MG63 (cell line): ENCODE measurements at regions not wholly inside any gene's neighbourhood (a gene's known extent, or its start where the extent isn't known, plus 50 kb on each side); places are given as distances from the start of the nearest gene placed in this dataset.
A peak's percentile ranks its signal among the peaks of the same experiment; 100 is the strongest.
"Not testable (repeated sequence)": the region's sequence is repeated elsewhere in the genome, so short reads cannot be mapped to it uniquely, and the experiment has no call there.

ENCODE experiments used
- DNase-seq: peaks from one replicate; pipeline ENCODE4 v3.0.0-alpha.2; 2020
- H3K27me3 ChIP-seq: fragments of 250-450 bp; sonication (Bioruptor Pico); 2 replicates; pipeline ENCODE4 v1.5.1; 2020; ENCODE audit warnings: mild to moderate bottlenecking, moderate library complexity
- H3K36me3 ChIP-seq: fragments of 250-450 bp; sonication (Bioruptor Pico); 2 replicates; pipeline ENCODE4 v1.5.1; 2020; ENCODE audit warnings: mild to moderate bottlenecking, moderate library complexity
- H3K4me3 ChIP-seq: fragments of 250-450 bp; sonication (Bioruptor Pico); 2 replicates; pipeline ENCODE4 v1.5.1; 2020; ENCODE audit warnings: mild to moderate bottlenecking, moderate library complexity
- H3K9me3 ChIP-seq: fragments of 250-450 bp; sonication (Bioruptor Pico); 2 replicates; pipeline ENCODE4 v1.5.1; 2020; ENCODE audit warnings: mild to moderate bottlenecking, moderate library complexity

DNA sequence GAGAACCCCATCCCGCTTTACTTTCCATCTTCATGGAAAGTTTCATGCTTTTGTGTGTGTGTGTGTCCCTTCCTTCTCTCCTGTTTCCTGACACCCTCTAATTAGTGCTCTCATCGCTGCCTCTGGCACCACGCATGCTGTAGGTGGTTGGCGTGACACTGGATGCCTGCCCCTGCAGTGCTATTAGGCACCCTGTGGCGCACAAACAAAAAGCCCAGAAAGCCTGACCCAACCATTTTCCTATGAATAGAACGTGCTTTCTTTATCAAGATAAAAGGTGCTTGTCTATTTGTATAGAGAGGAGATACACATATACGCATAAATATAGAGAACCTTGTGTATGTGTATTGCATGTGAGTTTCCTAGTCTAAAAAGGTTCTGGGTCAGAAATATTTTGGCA is 120.8 kb upstream of the CDCA7L start:
- Histone ChIP-seq H3K4me3 (no peak overlapping the region), H3K27me3 (no peaks in the 10 kb centered on the region)

DNA sequence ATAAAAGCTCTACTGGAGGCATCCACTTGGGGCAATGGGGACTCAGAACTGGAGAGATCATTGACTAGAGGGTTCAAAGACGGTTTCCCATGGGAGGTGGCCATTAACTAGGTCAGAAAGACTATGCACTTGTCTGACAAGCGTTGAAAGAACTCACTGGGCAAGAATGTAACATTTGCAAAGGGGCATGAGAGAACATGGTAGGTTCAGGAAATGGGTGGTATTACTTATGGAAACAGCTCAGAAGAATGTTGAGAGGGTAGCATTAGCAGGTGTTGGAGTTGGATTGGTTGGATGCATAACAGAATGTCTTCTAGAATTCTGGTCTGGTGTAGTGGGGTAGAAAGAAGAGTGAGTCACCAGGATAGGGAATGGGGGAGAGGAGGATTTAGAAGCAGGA is 119.1 kb upstream of the CDCA7L start:
- Histone ChIP-seq H3K9me3 (peaks cover 3% of the 10 kb centered on the region), H3K36me3 (no peaks in the 10 kb centered on the region), H3K4me3 (no peak overlapping the region), H3K27me3 (no peaks in the 10 kb centered on the region)
- no peak for DNase-seq

More for the DNA sequence above, 120.8 kb upstream of the CDCA7L start:
- H3K9me3 ChIP-seq, result peaks cover 3% of the 10 kb centered on the region
- H3K36me3 ChIP-seq, result no peaks in the 10 kb centered on the region
- no peak for DNase-seq

DNA sequence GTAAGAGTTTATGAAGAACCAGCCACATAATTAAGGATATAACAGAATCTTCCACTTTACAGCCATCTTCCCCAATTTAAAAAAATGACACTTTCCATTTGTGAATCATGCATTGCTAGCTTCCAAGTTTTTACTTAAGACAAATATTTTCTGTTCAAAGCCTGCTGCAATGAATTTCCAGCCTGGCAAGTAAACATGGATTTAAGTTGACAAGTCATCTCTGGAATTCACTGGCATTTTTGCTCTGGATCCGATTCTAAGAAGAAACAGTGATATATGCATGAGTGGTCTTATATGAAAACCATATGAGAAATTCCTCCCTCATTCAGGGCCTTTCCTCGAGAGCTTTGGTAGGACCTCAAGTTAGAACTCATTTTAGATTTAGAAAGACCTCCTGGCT is 116.1 kb upstream of the CDCA7L start:
- no peak overlapping the region for H3K4me3 ChIP-seq
- no peaks in the 10 kb centered on the region for H3K27me3 ChIP-seq
- H3K36me3 ChIP-seq, result no peaks in the 10 kb centered on the region
- no peaks in the 10 kb centered on the region for H3K9me3 ChIP-seq
- peak; percentile 13 for DNase-seq

DNA sequence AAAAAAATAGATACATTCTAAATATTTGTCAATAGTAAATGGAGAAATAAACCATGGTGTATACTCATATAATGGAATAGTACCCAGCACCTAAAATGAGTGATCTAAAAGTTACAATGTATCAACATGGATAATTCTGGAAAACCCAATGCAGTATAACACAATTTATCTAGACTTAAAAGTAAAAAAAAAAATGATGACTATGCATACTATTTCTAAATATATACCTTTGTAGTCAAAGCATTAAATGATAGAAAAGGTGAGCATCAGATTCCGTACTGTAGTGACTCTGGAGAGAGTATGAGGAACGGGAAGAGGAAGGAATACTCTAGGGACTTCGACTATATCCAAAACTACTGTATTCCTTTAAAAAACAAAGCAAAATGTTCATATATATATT is 115.2 kb upstream of the CDCA7L start:
- Histone ChIP-seq H3K4me3 (no peak overlapping the region), H3K9me3 (no peaks in the 10 kb centered on the region), H3K27me3 (no peaks in the 10 kb centered on the region), H3K36me3 (no peaks in the 10 kb centered on the region)
- no peak for DNase-seq

DNA sequence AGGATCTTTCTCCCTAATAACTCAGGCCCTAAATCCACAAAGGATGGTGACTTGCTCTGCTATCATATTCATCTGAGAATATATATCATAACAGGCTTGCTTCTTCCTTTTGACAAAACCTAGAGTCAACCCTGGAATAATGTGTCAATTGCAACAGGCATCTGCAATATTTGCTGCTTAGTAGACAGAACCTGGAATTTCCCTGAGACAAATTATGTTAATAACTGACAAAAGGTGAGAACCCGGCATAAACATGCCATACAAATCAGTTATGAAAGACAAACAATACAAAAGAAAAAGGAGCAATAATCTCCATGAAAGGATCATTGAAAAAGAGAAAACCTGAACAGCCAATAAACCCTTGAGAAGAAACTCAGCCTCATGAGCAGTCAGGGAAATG is 114.5 kb upstream of the CDCA7L start:
- H3K9me3 ChIP-seq, result no peaks in the 10 kb centered on the region
- H3K27me3 ChIP-seq, result no peaks in the 10 kb centered on the region
- no peak for DNase-seq
- no peak overlapping the region for H3K4me3 ChIP-seq
- no peaks in the 10 kb centered on the region for H3K36me3 ChIP-seq

DNA sequence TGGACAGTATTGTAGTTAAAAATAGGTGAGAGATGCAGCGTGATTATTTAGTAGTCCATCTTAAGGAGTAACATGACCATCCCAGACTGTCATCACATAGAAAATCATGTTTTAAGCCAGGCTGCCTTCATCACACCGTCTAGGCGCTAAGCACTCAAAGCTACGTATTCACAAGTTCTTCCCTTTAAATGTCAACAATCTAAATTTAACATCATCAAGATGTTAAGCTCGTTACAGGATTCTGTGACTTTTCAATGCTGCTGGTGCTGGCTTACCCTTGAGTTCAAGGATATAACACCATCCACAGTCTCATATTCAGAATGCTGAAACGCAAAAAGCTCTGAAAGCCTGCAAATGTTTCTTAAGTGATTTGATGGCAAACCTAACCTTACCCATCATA is 109.5 kb upstream of the CDCA7L start:
- DNase-seq, result no peak
- H3K36me3 ChIP-seq, result no peaks in the 10 kb centered on the region
- H3K4me3 ChIP-seq, result no peak overlapping the region
- no peaks in the 10 kb centered on the region for H3K27me3 ChIP-seq
- no peaks in the 10 kb centered on the region for H3K9me3 ChIP-seq

DNA sequence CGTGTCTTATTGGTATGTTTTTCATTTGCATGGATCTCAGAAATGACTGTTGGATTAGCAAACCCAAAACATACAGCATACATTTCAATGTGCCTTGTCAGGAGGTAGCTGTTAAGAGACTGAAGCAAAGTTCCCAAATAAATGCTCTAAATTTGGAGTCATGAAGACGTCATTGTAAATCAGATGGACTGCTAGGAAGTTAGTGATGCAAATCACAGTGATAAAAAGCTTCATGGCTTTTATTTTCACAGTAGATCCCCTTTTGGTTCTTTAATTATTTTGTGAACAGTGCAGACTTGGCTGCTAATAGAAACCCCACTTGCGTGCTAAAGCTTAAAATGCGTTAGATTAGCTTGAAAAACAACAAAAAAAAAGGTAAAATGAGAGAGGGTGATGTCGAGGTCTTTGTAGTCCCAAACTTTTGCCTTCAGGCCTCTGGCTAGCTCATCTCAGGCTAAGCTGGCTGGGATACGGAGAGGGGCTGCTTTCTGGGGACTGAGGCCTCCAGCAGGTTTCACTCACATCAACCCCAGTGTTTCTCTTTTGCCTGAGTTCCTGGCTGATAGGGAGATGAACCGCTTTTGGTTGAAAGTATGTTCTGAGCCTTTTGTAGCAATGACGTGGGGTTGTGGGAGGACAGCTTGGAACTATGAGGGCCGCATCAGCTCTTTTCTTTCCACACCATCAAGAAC is 107.1 kb upstream of the CDCA7L start:
- no peak for DNase-seq
- Histone ChIP-seq H3K27me3 (no peaks in the 10 kb centered on the region), H3K4me3 (no peak overlapping the region), H3K36me3 (no peaks in the 10 kb centered on the region), H3K9me3 (no peaks in the 10 kb centered on the region)

DNA sequence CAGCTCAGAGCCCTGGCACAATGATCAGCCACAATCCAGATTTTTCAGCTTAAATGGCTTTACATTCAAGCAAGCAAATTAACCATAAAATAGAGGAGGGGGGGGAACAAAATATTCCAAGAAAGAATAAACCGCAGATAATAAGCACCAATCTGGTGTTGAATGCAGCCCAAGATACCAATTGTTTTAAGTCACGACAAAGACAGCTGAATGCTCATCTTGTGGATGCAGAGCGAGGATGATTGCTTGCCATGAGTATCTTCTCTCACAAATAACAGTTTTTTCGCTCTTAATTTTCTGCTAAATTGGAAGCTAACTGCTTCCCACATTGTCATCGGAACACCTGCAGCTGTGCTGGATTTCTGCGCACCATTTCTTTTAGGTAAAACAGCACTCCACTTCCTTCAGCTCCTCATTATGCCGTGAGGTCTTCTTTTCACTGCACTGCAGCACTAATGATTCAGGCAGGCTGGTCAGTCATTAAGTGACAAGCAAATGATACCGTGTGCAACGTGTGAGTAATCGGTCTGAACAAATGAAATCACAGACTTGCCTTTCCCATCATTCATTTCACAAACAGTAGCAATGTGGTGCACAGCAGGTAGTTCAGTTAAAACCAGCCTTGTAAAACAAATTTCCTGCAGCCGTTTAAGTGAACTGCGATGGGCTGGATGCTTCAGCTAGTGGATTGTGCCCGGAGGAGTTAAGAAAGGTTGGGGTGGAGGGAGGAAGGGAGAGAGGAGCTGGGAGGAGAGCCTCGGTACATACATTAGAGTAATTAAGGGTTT is 106.4 kb upstream of the CDCA7L start:
- no peaks in the 10 kb centered on the region for H3K27me3 ChIP-seq
- no peaks in the 10 kb centered on the region for H3K9me3 ChIP-seq
- no peak overlapping the region for H3K4me3 ChIP-seq
- H3K36me3 ChIP-seq, result no peaks in the 10 kb centered on the region
- DNase-seq, result peak; percentile 5

DNA sequence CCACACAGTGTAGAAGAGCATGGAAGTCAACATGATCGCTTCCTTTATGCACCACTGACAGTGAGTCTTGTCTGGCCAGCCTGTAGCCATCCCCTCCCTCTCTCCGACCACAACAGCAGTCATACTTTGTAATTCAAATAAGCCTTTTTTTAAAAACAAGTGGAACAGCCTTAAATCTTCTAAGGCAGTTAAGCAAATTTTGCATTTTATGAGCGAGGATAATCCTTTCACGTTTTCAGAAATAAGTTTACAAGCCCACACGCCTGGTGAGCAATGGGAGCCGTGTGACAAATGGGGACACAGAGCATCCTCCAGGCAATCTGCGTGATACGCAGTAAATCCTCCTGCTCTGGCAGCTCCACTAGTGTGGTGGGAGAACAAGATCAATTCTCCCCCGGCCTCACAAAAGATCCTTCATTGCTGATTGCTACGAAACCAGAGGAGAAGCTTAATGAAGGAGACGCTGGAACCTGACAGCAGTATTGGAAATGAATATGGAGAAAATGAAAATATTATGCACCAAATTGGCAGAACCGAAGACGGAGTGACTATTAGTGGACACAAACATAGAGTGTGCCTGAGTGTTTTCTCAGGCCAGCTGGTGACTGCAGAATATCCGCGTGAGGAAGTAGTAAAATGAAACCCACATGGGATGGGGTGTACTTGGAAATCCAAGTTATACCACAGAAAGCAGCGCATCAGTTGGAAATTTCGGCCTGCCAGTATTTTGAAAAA is 104.2 kb upstream of the CDCA7L start:
- no peak for DNase-seq
- H3K9me3 ChIP-seq, result no peaks in the 10 kb centered on the region

DNA sequence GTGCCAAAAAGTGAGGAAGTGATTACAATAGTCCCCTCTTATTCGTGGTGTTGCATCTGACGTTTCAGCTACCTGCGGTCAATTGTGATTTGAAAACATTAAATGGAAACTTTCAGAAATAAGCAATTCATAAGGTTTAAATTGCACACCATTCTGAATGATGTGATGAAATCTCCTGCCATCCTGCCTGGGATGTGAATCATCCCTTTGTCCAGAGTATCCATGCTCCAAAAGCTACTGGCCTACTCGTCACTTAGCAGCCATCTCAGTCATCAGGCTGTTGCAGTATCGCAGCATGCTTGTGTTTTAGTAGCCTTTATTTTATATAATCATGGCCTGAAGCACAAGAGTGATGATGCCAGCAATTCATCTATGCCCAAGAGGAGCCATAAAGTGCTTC is 97.7 kb upstream of the CDCA7L start:
- 0 out of 2 replicates have a peak, but pooled peaks cover 3% of the 10 kb centered on the region for H3K27me3 ChIP-seq
- no peaks in the 10 kb centered on the region for H3K9me3 ChIP-seq
- no peak overlapping the region for H3K4me3 ChIP-seq
- no peaks in the 10 kb centered on the region for H3K36me3 ChIP-seq
- no peak for DNase-seq

More for the DNA sequence above, 104.2 kb upstream of the CDCA7L start:
- Histone ChIP-seq H3K27me3 (no peaks in the 10 kb centered on the region), H3K36me3 (no peaks in the 10 kb centered on the region), H3K4me3 (no peak overlapping the region)

DNA sequence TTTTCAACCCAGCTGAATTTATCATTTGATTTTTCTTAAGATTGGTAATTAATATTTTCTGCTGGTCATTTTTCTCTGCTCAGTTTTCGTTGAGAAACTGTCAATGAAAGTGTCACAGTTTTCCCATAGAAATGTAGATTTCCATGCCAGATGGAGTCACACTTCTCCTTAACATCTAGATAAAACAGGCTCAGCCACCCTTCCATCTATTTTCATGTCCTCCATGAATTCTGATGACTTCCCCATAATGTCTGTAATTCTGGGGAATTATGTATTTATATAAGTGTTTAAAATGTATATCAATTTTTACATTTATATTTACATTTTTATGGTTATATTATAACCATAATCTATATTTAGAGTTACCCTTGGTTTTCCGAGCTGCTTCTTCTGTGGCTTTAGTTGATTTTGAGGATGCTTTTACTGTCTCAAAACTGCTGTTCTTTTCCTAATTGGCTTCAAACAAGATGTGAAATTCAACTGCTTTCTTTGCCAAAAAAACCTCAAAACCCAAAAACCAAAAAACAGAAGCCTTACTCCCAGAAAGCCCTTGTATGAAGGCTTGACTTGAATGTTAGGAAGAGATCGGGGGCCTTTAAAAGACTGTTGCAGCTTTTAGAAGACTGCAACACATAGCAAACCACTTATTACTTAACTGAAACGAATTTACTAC is 95.4 kb upstream of the CDCA7L start:
- no peak overlapping the region for H3K4me3 ChIP-seq
- no peak for DNase-seq
- H3K36me3 ChIP-seq, result no peaks in the 10 kb centered on the region
- H3K9me3 ChIP-seq, result no peaks in the 10 kb centered on the region
- 0 out of 2 replicates have a peak, but pooled peaks cover 3% of the 10 kb centered on the region for H3K27me3 ChIP-seq

DNA sequence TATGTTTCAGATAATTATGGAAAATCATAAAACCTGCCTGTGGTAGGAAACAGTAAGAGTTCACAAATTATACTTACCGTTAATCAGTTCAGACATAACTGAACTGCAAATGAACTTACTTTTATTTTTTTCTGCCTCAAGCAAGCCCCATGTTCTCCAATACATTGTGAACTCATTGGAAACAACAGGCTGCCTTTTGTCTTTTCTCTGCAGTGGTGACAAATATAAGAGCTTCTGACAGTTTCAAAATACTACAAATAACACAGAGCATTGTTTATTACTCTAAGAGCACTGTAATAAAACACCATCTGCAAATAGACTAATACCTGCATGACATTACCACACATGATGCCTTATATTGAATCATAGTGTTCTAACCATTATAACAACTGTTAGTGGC is 94.0 kb upstream of the CDCA7L start:
- H3K4me3 ChIP-seq, result no peak overlapping the region
- H3K36me3 ChIP-seq, result no peaks in the 10 kb centered on the region
- no peaks in the 10 kb centered on the region for H3K9me3 ChIP-seq
- H3K27me3 ChIP-seq, result 0 out of 2 replicates have a peak, but pooled peaks cover 3% of the 10 kb centered on the region
- DNase-seq, result no peak

DNA sequence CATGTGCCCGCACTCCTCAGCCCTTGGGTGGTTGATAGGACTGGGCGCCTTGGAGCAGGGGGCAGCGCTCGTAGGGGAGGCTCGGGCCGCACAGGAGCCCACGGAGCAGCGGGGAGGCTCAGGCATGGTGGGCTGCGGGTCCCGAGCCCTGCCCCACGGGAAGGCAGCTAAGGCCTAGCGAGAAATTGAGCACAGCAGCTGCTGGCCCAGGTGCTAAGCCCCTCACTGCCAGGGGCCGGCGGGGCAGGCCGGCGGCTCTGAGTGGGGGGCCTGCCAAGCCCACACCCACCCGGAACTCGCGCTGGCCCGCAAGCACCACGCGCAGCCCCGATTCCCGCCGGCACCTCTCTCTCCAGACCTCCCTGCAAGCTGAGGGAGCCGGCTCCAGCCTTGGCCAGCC is 86.7 kb upstream of the CDCA7L start:
- not testable (repeated sequence) for H3K27me3 ChIP-seq, H3K9me3 ChIP-seq, H3K36me3 ChIP-seq, DNase-seq, H3K4me3 ChIP-seq

DNA sequence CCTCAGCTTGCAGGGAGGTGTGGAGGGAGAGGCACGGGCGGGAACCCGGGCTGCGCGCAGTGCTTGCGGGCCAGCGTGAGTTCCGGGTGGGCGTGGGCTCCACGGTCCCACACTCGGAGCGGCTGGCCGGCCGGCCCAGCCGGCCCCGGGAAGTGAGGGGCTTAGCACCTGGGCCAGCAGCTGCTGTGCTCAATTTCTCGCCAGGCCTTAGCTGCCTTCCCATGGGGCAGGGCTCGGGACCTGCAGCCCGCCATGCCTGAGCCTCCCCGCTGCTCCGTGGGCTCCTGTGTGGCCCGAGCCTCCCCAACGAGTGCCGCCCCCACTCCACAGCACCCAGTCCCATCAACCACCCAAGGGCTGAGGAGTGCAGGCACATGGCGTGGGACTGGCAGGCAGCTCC is 83.0 kb upstream of the CDCA7L start:
- H3K4me3 ChIP-seq, H3K9me3 ChIP-seq, H3K36me3 ChIP-seq, H3K27me3 ChIP-seq, DNase-seq: not testable (repeated sequence)

DNA sequence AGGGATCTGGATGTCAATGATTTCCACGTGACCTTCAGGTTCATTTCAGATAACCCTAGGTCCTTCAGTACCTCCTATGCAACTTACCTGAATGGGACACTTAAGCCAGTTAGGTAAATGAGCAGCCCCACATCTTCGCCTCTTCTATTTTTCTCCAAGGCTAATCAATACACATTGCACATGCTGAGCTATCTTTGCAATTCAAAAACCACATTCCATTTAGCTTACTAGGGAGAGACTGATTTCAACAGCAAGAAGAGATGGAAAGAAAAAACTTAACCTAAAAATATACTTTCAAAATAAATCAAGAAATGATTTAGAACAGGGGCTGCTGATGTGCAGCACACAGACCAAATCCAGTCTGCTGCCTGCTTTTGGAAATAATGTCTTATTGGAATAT is 81.8 kb upstream of the CDCA7L start:
- Histone ChIP-seq H3K36me3 (no peaks in the 10 kb centered on the region), H3K9me3 (no peaks in the 10 kb centered on the region), H3K4me3 (no peak overlapping the region), H3K27me3 (no peaks in the 10 kb centered on the region)
- DNase-seq, result no peak

DNA sequence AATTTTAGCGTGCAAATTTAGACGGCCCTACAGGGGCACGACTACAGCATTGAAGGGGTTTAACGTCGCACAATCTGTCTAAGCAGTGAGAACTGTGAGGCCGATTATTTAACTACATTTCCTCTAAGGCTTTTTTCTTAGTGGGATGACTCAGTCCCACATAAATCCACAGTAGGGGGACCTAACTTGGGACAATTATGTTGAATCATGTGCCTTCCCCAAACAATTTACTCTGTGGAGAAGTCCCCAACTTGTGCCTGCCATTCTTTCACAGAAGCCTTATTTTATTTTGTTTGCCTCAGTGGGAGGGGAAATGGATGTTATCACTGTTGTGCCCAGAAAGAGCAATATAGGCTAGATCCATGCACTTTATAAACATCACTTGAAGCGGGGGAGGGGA is 80.3 kb upstream of the CDCA7L start:
- no peaks in the 10 kb centered on the region for H3K36me3 ChIP-seq
- H3K27me3 ChIP-seq, result no peaks in the 10 kb centered on the region
- DNase-seq, result no peak
- no peak overlapping the region for H3K4me3 ChIP-seq
- no peaks in the 10 kb centered on the region for H3K9me3 ChIP-seq

DNA sequence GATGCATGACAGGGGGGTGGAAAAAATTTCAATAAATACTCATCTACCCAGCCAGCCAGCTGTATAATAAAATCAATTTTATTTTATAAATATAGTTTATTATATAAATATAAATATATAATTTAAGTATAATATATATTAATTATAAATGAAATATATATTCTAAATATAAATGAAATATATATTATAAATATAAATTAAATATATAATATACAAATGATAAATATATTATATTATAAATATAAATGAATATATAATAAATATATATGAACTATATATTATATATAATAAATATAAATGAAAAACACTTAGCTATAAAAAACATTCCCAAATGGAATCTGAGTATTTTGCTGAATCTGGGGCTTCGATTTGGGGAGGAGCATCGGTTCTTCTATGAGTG is 79.4 kb upstream of the CDCA7L start:
- DNase-seq, result no peak

More for the DNA sequence above, 79.4 kb upstream of the CDCA7L start:
- H3K4me3 ChIP-seq, result no peak overlapping the region
- no peaks in the 10 kb centered on the region for H3K36me3 ChIP-seq
- H3K9me3 ChIP-seq, result no peaks in the 10 kb centered on the region
- H3K27me3 ChIP-seq, result no peaks in the 10 kb centered on the region
